ENCODE measurements at regions not wholly inside any gene's neighbourhood (a gene's known extent, or its start where the extent isn't known, plus 50 kb on each side); places are given as distances from the start of the nearest gene placed in this dataset.
"Not testable (repeated sequence)": the region's sequence is repeated elsewhere in the genome, so short reads cannot be mapped to it uniquely, and the experiment has no call there.

DNA sequence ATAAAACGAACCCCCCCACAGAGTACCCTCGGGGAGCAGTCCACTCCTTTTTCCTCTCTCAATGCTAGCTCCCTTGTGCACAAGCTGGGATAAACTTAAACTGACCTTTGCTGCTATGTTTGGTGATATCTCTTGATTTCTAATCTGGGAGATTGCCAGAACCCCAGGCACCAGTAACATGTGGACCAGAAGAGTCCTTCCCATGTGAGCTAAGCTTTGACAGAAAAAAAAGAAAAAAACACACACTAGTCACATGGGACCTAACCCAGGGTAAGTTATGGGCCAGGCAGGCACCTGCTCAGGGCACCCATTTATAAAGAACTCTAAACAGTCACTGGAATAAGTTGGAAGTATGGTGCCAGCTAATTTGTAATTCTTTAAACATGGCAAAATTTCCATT lies 242.6 kb downstream of the EN1 start:
- DNase-seq = no peak

GRCh38 chr2:118604371-118604770 lies 243.1 kb downstream of the EN1 start:
- no peak for DNase-seq

DNA sequence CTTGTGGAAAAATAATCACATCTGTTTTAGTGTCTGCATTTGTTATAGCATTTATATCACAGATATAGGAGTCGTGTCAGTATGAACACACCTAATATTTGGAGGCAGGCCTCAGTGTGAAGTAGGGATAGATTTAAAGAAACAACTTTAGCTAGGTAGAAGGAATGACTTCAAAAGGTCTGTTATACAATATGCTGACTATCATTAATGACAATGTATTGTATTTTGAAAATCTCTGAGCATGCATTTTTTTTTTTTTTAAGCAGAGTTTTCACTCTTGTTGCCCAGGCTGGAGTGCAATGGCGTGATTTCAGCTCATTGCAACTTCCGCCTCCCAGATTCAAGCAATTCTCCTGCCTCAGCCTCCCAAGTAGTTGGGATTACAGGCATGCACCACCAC lies 248.3 kb downstream of the EN1 start:
- no peak for DNase-seq

- DNase-seq = no peak
Measured at GRCh38 chr2:118596620-118597019, 250.8 kb downstream of the EN1 start.

DNA sequence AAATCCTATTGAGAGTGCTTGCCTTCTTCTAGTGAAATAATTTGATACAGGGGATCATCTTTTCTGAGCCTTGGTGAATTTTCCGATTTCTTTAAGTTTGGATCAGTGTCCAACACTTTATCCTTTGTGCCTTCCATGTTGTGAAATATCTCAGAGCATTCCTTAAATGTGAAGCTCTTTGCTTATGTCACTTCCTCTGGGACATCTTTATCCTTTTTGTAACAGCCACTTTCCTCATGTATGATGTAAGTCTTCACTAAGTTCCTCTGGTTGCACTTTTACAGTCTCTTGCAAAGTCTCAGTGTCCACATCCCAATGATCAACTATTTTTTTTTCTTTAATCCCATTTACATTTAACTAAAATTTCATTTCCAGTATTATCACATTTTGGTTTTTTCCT lies 254.2 kb downstream of the EN1 start:
- no peak for DNase-seq

DNA sequence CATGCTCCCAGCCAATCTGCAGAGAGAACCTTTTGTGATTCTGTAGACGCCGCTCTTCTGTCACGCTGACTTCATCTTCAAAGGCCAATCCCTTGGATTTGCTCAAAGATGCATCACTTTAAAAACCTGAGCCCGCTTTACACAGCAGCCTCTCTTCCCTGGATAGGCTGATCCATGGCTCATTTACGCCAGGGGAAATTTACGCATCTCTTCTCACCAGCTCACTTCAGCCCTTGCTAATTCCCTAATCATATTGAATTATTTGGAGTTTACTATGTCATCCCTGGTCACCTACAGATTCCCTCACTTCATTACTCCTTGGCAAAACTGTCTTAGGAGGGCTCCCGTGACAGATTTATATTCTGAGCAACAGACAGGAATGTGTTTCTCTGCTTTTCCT lies 256.2 kb downstream of the EN1 start:
- no peak for DNase-seq

GRCh38 chr2:118589721-118590120 lies 257.7 kb downstream of the EN1 start:
- no peak for DNase-seq

GRCh38 chr2:118588850-118589249 lies 258.6 kb downstream of the EN1 start:
- no peak for DNase-seq

- DNase-seq = no peak
Measured at GRCh38 chr2:118586312-118586711, 261.1 kb downstream of the EN1 start.

DNA sequence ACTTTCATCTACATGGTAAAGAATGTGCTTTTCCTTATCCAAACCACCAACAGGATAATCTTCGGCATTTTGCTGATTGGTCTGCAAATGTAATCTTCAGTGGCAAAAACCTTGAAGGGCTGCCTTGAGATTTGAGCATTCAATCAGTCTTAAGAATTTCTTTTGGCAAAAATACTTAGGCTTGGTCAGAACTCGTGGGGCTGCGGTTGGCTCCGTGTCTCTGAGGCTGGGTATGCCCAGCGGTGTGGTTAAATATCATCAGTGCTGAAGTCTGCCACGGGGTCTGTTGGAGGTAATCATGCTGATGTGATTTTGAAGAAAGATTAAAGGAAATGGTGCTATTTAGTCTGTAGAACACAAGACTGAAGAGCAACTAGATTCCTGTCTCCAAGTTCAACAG lies 262.6 kb downstream of the EN1 start:
- no peak for DNase-seq

DNA sequence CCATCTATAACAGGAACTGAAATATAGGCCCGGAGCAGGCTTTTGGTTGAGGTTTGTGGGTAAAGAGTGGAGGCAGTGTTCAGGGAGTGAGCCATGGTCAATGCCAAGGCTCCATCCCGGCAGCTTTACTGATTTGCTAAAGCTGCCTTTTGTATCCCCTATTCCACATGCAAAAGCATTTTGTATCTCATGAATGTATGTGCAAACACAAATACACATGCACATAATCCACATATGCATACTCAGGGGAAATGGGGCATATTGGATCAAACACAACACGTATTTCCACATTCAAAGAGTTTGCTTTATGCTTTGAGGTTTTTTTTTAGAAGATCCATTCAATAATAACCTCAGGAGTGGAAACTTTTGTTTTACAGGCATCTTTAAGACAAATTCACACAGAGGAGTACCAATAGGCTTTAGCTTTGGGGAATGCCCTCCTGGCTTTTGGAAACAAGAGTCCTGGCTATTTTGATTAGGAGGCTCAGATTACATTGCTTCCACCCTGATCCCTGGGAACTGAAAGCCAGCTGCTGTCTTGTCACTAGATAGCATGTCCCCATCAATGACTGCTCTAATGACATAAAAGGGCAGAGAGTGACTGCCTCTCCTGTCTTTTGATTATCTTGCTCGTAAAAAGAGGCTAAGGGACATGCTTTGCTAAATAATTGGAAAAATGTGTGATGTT lies 263.2 kb downstream of the EN1 start:
- DNase-seq = no peak

- no peak for DNase-seq
Measured at GRCh38 chr2:118582058-118582457, 265.4 kb downstream of the EN1 start.

DNA sequence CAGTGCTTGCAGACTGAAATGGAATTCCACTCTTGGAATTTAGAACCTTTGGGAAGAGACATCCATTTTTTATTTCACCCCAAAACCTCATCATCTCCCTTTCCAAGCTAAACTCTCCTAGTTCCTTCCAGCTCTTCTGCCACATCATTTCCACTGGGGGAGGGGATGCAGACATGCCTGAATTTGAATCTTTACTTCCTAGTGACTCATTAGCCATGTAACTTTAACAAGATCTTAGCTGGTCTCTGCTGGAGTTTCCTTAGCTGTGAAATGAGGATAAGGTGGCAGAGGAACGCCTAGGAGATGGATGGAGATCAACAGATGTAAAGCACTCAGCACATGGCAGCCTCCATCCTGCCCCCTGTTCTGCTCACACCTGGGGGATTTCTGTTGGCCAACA lies 266.8 kb downstream of the EN1 start:
- no peak for DNase-seq

- no peak for DNase-seq
Measured at GRCh38 chr2:118580107-118580506, 267.3 kb downstream of the EN1 start.

- no peak for DNase-seq
Measured at GRCh38 chr2:118577202-118577601, 270.2 kb downstream of the EN1 start.

DNA sequence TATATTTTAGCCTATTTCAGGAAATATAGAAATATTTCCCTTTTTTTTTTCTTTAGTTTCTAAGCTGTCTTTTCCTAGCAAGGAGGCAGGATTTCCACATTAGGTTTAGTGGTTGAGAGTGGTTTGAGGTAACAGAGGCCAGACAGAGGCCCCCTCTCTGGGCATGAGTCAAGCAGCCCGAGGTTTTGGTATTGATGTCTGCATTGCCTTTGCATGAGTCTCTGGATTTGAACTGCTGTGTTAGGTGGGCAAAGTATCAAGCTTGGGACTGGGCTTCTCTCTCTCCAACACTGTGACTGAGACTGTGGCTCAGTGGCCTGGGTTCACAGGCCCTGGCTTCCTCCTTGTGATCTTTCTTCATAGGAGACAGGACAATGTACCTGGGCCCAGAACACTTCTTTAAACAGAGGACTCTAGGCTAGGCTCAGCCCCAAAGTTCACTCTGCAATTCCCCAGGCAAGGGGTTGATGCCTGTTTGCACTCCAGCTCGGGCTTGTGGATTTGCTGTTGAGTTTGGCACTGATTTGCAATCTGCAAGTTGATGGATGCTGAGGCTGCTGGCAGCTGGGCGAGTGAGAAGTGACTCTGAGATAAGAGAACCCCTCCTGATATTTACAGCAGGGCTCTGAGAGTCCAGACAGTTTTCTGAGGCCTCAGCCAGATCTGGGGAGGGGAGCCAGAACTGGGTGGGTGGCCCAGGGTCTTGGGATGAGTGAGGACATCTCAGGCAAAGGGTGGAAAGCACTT lies 271.2 kb downstream of the EN1 start:
- DNase-seq = no peak

GRCh38 chr2:118572380-118572779 lies 275.1 kb downstream of the EN1 start:
- DNase-seq = not testable (repeated sequence)

- DNase-seq = no peak
Measured at GRCh38 chr2:118569876-118570535, 277.4 kb downstream of the EN1 start.

GRCh38 chr2:118568700-118569099 lies 278.7 kb downstream of the EN1 start:
- no peak for DNase-seq

- DNase-seq = no peak
Measured at GRCh38 chr2:118565786-118566540, 281.5 kb downstream of the EN1 start.

DNA sequence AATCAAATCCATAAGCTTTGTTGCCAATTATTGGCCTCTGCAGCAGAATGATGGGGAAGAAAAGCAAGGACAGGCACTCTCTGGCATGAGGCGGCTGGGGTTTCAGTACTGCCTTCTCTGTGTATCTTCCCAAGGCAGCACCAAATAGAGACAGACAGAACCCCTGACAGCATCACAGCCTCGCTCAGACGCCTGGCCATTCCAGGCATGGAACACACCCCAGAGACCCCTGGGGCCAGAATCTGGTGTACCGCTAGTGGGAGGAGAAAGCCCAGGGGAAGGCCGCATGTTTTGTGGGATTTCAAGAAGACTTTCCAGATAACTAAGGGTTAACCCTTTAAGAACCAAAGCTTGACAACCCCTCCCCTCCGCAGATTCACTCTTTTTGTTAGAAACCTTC lies 282.1 kb downstream of the EN1 start:
- DNase-seq = no peak

- DNase-seq = no peak
Measured at GRCh38 chr2:118562144-118562543, 285.3 kb downstream of the EN1 start.

DNA sequence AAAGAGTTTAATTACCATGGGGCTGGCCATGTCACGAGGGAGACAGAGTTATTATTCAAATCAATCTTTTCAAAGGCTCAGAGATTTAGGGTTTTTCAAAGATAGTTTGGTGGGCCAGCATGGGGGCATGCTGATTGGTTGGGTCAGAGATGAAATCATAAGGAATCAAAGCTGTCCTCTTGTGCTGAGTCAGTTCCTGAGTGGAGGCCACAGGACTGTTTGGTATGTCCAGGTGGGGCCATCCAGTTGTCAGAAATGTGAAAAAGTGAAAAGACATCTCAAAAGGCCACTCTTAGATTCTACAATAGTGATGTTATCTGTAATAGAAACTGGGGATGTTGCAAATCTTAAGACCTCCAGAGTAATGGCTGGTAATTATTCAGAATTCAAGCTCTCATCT lies 288.6 kb downstream of the EN1 start:
- no peak for DNase-seq

DNA sequence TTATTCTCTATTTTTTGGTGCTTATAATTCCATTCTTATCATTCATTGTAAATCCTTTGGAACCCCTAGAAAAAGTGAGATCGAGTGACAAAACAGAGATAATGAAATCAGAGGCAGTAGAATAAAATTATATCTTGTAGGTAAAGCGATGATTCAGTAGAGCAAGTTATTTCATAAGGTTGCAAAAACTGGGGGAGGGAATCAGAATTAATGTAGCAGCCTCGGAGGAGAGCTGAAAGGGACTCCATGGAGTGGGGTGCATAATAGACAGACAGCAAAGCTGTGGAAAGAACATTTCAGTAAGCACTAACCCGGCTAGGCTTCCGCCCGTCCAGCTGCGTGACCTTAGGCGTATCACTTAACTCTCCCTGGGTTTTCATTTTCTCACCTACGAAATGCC lies 289.7 kb downstream of the EN1 start:
- no peak for DNase-seq
